Mammary epithelial cell (primary cell): ENCODE measurements at regions not wholly inside any gene's neighbourhood (a gene's known extent, or its start where the extent isn't known, plus 50 kb on each side); places are given as distances from the start of the nearest gene placed in this dataset.

Experiments used
- CTCF ChIP-seq, 2 donors: IDR thresholded peaks in 1 of 2; conservative IDR thresholded peaks in 1 of 2; 2 replicates each; pipeline ENCODE4 v1.5.1; 2011 to 2012; ENCODE audit warnings: inconsistent platforms in 2 of 2, low read length in 2 of 2, mild to moderate bottlenecking in 2 of 2, control low read depth in 1 of 2, low read depth in 1 of 2; ENCODE audit not compliant: insufficient read depth in 1 of 2; ENCODE audit errors: extremely low read depth in 1 of 2
- EZH2 ChIP-seq: IDR thresholded peaks from 2 replicates; pipeline ENCODE4 v1.6.1; 2012; ENCODE audit warnings: low read length, inconsistent platforms, borderline replicate concordance

- TF ChIP-seq CTCF (conservative IDR thresholded peaks at IDR 0.05 in 1 of 2, IDR thresholded peaks at IDR 0.05 in 1 of 2; ENCODE audit: extremely low read depth in 1 of 2, insufficient read depth in 1 of 2, low read depth in 1 of 2, low read length in 2 of 2) (no peak), EZH2 (no peak)
Observed at GRCh38 chr6:22112461-22112860, 184.4 kb downstream of the PRL start.
